HG03378 (cell line): ENCODE measurements at regions not wholly inside any gene's neighbourhood (a gene's known extent, or its start where the extent isn't known, plus 50 kb on each side); places are given as distances from the start of the nearest gene placed in this dataset.
"Not testable (repeated sequence)": the region's sequence is repeated elsewhere in the genome, so short reads cannot be mapped to it uniquely, and the experiment has no call there.

Experiments
- ATAC-seq: cut with Tn5 transposase; IDR thresholded peaks from one replicate; pipeline ENCODE4 v1.9.1; 2021; ENCODE audit warnings: mild to moderate bottlenecking, moderate library complexity; ENCODE audit not compliant: unreplicated experiment

DNA sequence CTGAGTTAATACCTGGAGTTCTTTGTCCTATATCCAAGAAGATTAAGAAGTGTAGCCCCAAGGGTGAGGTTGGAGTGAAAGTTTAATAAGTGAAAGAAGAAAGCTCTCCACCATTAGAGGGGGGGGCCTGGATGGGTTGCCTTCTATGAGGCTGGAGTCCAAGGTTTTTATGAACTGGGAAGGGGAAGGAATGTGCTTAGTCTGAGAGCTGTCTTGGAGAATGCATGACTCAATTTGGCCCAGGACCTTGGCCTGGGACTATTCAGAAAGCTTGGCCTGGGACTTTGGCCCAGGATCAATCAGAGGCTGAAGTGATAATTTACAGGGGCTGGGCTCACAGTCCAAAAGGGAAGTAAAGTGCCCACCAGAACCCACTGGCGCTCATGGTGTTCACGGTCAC is 1049.0 kb upstream of the GRIA3 start:
- no peak for ATAC-seq

DNA sequence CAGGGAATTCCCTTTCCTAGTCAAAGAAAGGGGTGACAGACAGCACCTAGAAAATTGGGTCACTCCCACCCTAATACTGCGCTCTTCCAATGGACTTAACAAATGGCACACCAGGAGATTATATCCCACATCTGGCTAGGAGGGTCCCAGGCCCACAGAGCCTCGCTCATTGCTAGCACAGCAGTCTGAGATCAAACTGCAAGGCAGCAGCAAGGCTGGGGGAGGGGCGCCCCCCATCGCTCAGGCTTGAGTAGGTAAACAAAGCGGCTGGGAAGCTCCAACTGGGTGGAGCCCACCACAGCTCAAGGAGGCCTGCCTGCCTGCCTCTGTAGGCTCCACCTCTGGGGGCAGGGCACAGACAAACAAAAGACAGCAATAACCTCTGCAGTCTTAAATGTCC is 1043.9 kb upstream of the GRIA3 start:
- ATAC-seq = not testable (repeated sequence)

DNA sequence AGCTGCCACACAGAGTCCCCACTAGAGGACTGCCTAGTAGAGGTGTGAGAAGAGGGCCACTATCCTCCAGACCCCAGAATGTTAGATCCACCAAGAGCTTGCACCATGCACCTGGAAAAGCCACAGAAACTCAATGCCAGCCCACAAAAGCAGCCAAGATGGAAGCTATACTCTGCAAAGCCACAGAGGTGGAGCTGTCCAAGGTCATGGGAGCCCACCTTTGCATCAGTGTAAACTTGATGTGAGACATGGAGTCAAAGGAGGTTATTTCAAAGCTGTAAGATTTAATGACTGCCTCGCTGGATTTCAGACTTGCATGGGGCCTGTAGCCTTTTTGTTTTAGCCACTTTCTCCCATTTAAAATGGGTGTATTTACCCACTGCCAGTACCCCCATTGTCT is 1030.1 kb upstream of the GRIA3 start:
- ATAC-seq = no peak

DNA sequence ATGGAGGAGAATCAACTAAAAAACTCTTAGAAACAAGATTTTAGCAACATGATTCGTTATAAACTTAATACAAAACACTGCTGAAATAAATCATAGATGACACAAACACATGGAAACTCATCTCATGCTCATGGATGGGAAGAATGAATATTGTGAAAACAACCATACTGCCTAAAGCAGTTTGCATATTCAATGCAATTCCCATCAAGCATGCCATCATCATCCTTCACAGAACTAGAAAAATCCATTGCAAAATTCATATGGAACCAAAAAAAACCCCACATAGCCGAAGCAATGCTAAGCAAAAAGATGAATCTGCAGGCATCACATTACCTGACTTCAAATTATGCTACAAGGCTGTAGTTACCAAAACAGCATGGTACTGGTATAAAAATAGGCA is 1015.8 kb upstream of the GRIA3 start:
- ATAC-seq = no peak

DNA sequence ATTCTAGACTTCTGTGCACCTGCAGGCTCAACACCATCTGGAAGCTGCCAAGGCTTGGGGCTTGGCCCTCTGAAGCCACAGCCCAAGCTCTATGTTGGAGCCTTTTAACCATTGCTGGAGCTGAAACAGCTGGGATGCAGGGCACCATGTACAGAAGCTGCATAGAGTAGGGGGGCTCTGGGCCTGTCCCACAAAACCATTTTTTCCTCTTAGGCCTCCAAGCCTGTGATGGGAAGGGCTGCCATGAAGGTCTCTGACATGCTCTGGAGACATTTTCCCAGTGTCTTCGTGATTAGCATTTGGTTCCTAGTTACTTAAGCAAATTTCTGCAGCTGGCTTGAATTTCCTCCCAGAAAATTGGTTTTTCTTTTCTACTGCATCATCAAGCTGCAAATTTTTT is 999.3 kb upstream of the GRIA3 start:
- ATAC-seq = no peak

DNA sequence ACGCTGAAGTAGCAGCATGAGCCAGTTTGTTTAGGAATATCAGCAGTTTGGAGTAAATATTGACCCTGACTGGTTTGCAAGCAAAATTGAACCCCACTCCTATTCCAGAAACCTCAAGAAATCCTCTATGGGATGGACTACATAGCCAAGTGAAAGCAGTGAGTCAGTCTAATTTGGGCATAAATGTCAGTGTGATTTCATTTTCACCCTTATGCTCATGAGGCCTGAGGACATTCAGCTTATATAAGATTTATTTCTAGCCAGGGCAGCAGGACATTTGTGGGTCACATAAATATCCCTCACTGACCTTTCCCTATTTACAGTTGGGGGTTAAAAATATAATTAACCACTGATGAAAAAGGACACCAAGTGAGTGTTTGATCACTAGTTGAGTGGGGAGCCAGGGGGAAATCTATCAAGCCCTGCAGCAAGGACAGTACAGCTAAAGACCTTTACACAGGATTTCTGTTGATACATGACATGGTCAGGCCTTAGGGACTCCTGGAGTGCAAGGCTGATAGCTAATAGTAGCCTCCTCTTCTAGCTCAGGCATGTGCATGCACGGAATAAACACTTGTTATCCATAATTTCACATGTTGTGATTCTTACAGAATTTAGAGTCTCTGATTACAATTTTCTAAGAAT is 996.9 kb upstream of the GRIA3 start:
- no peak for ATAC-seq

DNA sequence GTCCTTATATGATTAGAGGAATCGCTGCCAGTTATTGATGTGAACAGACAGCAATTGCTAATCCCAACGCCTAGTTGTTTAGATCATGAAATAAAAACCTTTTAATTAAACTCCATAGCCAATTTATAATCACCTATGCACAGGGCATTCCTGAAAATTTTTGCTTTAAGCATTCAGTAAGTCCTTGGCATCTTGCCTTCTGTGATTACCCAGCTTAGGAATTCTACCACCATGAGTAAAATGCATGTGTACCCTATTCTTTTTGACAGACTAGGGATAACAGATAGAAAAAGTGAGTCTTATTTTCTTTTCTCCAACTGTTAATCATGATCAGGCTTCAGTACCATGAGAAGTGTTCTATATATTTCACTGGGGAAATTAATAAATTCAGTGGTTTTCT is 995.3 kb upstream of the GRIA3 start:
- ATAC-seq = no peak

DNA sequence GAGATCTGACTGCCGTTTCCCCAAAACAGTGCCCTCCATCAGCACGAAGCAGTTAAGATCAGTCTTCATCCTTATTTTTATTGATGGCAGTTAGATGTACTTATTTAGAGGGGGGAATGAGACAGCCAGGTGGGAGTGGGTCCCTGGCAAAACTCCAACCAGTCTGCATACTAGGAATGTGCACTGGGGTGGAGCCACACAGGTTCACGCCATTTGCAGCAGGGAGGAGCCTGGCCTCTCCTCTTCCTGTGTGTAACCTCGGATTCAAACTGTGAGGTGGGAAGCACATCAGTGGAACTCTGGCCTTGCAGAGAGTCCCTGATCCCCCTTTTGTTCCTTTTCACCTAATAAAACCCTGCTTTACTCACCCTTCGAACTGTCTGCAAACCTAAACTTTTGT is 987.7 kb upstream of the GRIA3 start:
- no peak for ATAC-seq

DNA sequence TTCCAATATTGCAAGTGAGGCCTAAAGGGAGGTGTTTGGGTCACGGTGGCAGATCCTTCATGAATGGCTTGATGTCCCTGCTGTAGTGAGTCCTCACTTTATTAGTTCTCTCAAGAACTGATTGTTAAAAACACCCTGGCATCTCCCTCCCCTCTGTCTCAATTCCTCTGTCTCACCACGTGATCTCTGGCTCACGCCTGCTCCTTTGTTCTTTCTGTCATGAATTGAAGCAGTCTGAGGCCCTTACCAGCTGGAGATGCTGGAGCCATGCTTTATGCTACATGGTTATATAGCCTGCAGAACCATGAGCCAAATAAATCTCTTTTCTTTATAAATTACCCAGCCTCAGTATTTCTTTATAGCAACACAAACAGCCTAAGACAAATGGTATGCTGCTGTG is 980.7 kb upstream of the GRIA3 start:
- ATAC-seq = no peak

DNA sequence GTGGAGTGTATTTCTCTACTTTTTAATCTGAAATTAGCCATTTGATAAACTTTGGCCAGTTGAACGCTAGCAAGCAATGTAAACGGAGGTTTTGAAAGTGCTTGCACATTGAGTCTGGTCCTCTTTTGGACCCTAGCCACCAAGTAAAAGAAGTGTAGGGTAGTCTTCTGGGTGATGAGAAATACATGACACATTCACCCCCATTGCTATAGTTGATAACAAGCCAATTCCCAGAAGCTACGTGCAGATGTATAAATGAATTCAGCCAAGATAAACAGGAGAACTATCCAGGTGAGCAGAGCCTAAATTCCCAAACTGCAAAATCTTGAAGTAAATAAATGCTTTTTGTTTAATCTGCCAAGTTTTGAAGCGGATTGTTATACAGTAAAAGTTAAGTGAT is 965.4 kb upstream of the GRIA3 start:
- no peak for ATAC-seq

DNA sequence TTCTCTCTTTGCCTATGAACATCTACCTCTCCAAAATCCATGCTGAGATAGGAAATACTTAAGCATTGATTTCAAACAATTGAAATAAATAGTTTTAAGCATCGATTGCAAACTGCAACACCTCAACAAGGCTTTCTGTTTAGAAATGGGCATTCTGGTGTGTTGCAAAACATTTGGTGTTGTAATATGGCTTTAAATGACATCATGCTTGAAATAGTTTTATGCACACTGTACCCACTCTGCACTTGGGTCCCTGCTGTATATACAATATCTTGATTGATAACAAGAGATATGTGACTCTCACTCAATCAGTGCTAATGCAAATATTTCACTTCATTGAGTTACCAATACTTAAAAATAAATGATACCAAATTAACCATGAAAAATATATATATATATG is 964.9 kb upstream of the GRIA3 start:
- ATAC-seq = no peak

DNA sequence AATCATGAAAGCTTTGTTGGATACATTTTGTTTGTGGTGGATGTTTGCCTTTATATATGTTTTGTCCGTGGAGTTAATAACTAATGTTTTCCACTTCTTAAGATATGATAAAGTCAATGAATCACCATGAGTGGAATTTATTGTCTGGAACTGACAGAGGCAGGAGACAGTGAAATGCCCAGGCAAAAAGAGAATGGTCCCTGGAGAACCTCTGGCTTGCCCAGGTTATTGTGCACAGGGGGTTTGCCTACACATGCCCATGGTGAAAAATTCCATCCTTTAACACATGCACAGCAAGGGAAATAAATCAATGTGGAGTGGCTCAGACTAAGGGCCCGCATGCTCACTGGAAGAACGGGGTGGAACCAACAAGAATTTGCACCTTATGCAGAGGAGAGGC is 964.3 kb upstream of the GRIA3 start:
- ATAC-seq = no peak

DNA sequence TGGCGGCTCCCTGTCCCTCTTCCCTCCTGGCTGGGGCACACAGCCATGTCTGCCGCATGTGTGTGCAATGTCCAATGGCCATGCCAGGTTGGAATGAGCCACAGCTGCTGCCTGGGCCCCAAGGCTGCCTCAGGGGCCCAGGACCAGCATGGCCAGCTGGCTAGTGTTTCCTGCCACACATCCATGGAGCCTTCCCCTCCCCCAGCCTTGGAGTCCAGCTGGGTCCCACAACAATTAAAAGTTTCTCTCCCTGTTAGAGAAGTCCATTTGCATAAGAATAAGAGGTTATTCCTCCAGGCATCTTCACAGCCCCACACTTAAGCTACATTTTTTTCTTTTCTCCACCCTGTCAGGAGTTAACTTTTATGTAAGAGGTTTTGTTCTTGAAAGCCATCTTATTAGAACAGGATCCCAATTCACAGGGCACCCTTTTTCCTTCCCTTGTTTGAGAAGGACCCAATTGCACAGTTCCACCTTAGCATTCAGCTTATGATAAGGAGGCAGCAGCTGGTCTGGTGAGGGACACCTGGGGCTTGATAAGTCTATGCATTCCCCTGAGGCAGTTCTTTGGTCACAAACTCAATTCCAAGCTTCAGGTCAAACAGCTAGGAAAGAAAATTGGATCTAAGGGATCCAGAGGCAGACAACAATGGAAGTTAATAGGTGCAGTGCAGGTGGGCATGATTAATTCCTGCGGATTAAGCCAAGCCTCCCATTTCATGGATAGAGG is 963.3 kb upstream of the GRIA3 start:
- ATAC-seq = no peak

DNA sequence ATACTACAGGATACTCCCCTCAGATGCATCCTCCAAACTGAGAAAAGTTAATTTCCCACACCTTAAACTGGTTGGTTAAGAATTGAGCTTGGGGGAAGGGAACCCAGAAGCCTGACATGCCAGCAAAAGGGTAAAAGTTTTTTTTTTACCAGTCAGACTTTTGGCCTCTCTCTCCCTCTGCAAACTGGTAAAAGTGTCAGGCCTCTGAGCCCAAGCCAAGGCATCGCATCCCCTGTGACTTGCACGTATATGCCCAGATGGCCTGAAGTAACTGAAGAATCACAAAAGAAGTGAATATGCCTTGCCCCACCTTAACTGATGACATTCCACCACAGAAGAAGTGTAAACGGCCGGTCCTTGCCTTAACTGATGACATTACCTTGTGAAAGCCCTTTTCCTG is 962.3 kb upstream of the GRIA3 start:
- not testable (repeated sequence) for ATAC-seq

DNA sequence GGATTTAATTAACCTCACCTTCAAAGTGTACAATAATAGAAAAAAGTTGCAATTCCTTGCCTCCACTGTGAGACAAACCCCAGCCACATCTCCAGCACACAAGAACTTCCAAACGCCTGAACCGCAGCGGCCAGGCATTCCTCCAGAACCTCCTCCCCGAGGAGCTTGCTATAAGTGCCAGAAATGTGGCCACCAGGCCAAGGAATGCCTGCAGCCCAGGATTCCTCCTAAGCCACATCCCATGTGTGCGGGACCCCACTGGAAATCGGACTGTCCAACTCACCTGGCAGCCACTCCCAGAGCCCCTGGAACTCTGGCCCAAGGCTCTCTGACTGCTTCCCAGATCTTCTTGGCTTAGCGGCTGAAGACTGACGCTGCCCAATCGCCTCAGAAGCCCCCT is 959.9 kb upstream of the GRIA3 start:
- not testable (repeated sequence) for ATAC-seq

DNA sequence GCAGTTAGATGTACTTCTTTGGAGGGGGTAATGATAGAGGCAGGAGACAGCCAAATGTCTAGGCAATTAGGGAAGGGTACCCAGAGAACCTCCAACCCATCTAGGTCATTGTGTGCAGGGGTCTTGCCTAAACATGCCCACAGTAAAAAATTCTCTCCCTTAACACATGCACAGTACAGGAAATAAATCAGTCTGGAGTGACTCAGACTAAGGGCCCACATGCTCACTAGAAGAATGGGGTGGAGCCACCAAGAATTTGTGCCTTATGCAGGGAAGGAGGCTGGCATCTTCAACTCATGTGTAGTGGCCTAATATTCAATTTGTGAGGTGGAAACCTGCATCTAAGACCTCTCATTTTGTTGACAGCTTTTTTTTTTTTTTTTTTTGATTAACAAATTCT is 945.3 kb upstream of the GRIA3 start:
- ATAC-seq = no peak

DNA sequence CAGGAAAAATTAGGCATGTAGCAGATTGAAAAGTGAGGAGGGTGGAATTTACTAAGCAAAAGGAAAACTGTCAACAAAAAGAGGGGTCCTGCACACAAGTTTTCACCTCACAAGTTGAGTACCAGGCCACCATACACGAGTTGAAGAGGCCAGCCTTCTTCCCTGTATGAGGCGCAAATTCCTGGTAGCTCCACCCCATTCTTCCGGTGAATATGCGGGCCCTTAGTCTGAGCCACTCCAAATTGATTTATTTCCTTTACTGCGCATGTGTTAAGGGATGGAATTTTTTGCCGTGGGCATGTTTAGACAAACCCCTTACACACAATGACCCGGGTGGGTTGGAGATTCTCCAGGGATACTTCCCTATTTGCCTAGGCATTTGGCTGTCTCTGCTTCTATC is 942.1 kb upstream of the GRIA3 start:
- ATAC-seq = no peak

DNA sequence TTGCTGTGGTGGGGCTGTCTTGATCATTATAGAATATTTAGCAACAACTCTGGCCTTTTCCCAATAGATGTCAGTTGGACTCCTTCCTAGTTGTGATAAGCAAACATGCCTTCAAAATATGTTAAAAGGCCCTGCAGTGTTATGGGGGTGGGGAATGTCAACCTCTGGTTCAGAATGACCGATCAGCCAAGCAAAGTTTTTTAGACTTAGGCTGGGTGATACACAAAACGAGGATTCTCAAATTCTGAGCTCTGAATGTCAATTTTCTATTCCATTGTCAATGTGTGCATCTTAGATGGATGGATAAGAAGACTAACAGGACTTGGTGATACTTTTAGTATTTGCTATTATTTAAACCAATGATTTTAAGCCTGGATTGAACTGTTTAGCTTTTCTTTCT is 940.0 kb upstream of the GRIA3 start:
- ATAC-seq = no peak

DNA sequence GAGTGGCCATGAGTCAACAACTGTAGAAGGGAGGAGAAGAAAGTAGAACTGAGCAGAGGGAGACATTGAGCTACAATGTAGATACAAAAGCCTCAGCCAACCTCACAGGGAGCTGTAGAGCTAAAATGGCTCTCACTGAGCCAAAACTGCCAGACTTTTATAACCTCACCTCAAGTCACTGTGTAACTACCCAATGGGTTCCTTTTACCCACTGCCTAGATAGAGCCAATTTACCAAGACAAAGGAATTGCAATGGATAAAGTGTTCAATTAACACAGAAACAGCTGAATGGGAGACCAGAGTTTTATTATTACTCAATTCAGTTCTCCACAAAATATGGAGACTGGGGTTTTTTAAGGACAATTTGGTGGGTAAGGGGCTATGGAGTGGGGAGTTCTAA is 938.9 kb upstream of the GRIA3 start:
- no peak for ATAC-seq

DNA sequence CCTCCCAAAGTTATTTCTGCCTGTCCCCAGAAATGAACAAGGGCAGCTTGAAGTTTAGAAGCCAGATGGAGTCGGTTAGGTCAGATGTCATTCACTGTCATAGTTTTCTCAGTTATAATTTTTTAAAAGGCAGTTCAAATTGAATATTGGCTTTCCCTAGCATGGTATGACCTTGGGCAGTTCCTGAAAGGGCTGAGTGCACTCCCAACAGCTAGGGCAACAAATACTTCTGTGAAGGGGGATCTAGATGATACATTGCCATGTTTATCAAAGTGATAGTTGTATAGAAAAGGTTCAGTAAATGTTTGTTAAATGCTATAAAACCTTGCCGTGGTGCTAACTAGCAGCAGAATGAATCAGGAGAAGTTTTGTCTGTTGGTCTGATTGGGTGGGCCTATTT is 938.1 kb upstream of the GRIA3 start:
- ATAC-seq = no peak

DNA sequence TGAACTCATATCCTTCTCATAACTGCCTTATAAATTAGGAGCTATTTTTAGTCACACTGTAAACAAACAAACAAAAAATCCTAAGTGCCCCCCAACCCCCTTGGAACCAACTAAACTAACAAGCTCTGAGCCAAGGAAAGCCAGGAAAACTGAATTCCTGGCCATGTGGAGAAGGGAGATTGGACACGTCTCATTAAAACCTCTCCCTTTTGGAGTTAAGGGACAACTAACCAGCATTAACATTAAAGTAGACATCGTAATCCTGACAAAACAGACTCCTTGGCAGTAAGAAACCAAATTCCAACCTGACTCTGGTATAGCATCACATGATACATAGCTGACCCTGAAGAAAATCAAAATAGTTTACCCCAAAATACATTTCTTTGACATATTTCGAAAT is 937.1 kb upstream of the GRIA3 start:
- ATAC-seq = no peak

DNA sequence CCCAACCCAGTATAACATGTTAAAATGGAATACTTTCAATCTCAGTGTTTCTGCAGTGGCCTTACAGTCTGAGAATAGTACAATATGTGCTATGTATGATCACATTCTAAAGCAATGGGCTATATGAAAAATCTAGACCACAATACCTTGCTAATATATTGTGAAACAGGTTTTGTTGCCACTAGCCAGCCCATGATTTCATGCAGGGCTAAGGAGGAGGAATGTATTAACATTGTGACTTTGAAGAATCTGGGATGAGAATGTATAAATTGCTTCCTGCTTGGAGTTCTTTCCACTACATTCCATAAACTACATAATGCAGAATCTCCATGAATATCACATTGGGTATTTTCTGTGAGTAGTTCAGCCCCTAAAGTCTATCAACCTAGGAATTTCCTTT is 935.4 kb upstream of the GRIA3 start:
- ATAC-seq = no peak

DNA sequence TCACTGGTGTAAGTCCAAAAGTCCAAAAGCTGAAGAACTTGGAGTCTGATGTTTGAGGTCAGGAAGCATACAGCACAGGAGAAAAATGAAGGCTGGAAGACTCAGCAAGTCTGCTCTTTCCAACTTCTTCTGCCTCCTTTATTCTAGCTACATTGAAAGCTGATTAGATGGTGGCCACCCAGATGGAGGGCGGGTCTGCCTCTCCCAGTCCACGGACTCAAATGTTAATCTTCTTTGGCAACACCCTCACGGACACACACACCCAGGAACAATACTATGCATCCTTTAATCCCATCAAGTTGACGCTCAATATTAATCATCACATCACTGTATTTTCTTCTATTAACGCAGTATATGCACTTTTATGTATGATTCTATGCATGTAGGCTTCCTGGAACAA is 931.6 kb upstream of the GRIA3 start:
- ATAC-seq = no peak
